Tibial artery (tissue), 4 donors: ENCODE measurements at regions not wholly inside any gene's neighbourhood (a gene's known extent, or its start where the extent isn't known, plus 50 kb on each side); places are given as distances from the start of the nearest gene placed in this dataset.

Source experiments
- DNase-seq, 2 donors: peaks; one replicate each; pipeline ENCODE4 v3.0.0-alpha.2; 2019
- H3K27ac ChIP-seq, 2 donors: fragments of 200-600 bp; sonication (generic) in 1 of 2; 1 replicate in 1 of 2; 2 replicates in 1 of 2; pipeline ENCODE4 v1.5.1; 2018 to 2019; ENCODE audit warnings: mild to moderate bottlenecking in 1 of 2
- H3K27me3 ChIP-seq, 2 donors: fragments of 200-600 bp; sonication (generic) in 1 of 2; one replicate each; pipeline versions ENCODE4 v1.5.1 to v1.6.0; 2016 to 2019
- H3K36me3 ChIP-seq, 3 donors: fragments of 200-600 bp; sonication (generic) in 2 of 3; one replicate each; pipeline ENCODE4 v1.5.1; 2016 to 2019; ENCODE audit warnings: mild to moderate bottlenecking in 2 of 3
- H3K4me1 ChIP-seq, 4 donors: fragments of 200-600 bp; sonication (generic) in 2 of 4; 1 replicate in 3 of 4; 2 replicates in 1 of 4; pipeline ENCODE4 v1.5.1; 2016 to 2019
- H3K4me3 ChIP-seq, 2 donors: fragments of 200-600 bp; sonication (generic) in 1 of 2; 1 replicate in 1 of 2; 2 replicates in 1 of 2; pipeline ENCODE4 v1.5.1; 2018 to 2019; ENCODE audit warnings: mild to moderate bottlenecking in 2 of 2
- H3K9me3 ChIP-seq, 3 donors: fragments of 200-600 bp; sonication (generic) in 1 of 3; one replicate each; pipeline ENCODE4 v1.5.1; 2016 to 2019
- CTCF ChIP-seq, 2 experiments: fragments of 200-600 bp in 1 of 2; fragments of 450-650 bp in 1 of 2; IDR thresholded peaks; one replicate each; pipeline ENCODE4 v1.5.1; 2017 to 2019; ENCODE audit warnings: antibody characterized with exemption in 2 of 2, mild to moderate bottlenecking in 1 of 2, moderate library complexity in 1 of 2
- intact Hi-C: fragments of 100-400 bp; cut with DNase I; formaldehyde crosslinking; loops from one replicate; pipeline ENCODE4 v1.15.0; 2023; ENCODE audit warnings: low total_unique reads

- Histone ChIP-seq H3K9me3 (peaks cover 0 to 15% (median 6%) of the 10 kb centered on the region in 3 donors), H3K4me1 (no peaks in the 10 kb centered on the region), H3K36me3 (no peaks in the 10 kb centered on the region), H3K27me3 (no peaks in the 10 kb centered on the region), H3K27ac (no peak overlapping the region), H3K4me3 (no peak overlapping the region)
- no peak for DNase-seq
- intact Hi-C loops: no loop called here
- TF ChIP-seq CTCF (IDR thresholded peaks at IDR 0.05): no peak
Observed at GRCh38 chr7:3198316-3198715, 102.7 kb upstream of the SDK1 start.

- Histone ChIP-seq H3K27me3 (no peaks in the 10 kb centered on the region), H3K27ac (no peak overlapping the region), H3K4me3 (no peak overlapping the region), H3K4me1 (no peaks in the 10 kb centered on the region), H3K9me3 (peaks cover 0 to 9% (median 6%) of the 10 kb centered on the region in 3 donors), H3K36me3 (no peaks in the 10 kb centered on the region)
- no peak for TF ChIP-seq CTCF (IDR thresholded peaks at IDR 0.05)
- DNase-seq: no peak
- intact Hi-C loops: no loop called here
Observed at GRCh38 chr7:3200504-3200903, 100.5 kb upstream of the SDK1 start.

- Histone ChIP-seq H3K27me3 (no peaks in the 10 kb centered on the region), H3K4me1 (no peaks in the 10 kb centered on the region), H3K27ac (no peak overlapping the region), H3K9me3 (peaks cover 0 to 9% (median 6%) of the 10 kb centered on the region in 3 donors), H3K4me3 (no peak overlapping the region), H3K36me3 (no peaks in the 10 kb centered on the region)
- intact Hi-C loops: no loop called here
- DNase-seq: no peak
- no peak for TF ChIP-seq CTCF (IDR thresholded peaks at IDR 0.05)
Observed at GRCh38 chr7:3201306-3201705, 99.7 kb upstream of the SDK1 start.

- Histone ChIP-seq H3K27me3 (no peaks in the 10 kb centered on the region), H3K27ac (no peak overlapping the region), H3K4me3 (no peak overlapping the region), H3K4me1 (no peaks in the 10 kb centered on the region), H3K36me3 (no peaks in the 10 kb centered on the region), H3K9me3 (peaks cover 0 to 9% (median 6%) of the 10 kb centered on the region in 3 donors)
- no peak for DNase-seq
- intact Hi-C loops: no loop called here
- no peak for TF ChIP-seq CTCF (IDR thresholded peaks at IDR 0.05)
Observed at GRCh38 chr7:3201937-3202710, 98.9 kb upstream of the SDK1 start.

GRCh38 chr7:3204526-3204925 lies 96.5 kb upstream of the SDK1 start:
- no peaks in the 10 kb centered on the region for H3K36me3 ChIP-seq
- DNase-seq: no peak
- H3K27ac ChIP-seq: no peak overlapping the region
- H3K9me3 ChIP-seq: peaks cover 0 to under 1% (median 0%) of the 10 kb centered on the region in 3 donors
- TF ChIP-seq CTCF (IDR thresholded peaks at IDR 0.05): no peak
- H3K4me1 ChIP-seq: no peaks in the 10 kb centered on the region
- intact Hi-C loops: no loop called here
- H3K27me3 ChIP-seq: no peaks in the 10 kb centered on the region
- no peak overlapping the region for H3K4me3 ChIP-seq
